Endodermal cell (in vitro differentiated cells): ENCODE measurements at regions not wholly inside any gene's neighbourhood (a gene's known extent, or its start where the extent isn't known, plus 50 kb on each side); places are given as distances from the start of the nearest gene placed in this dataset.

Experiments used
- DNase-seq: peaks from one replicate; pipeline ENCODE4 v3.0.0-alpha.2; 2017
- H3K27ac ChIP-seq: 2 replicates; pipeline ENCODE4 v1.5.1; 2013; ENCODE audit warnings: mild to moderate bottlenecking, low read depth, low read length, moderate library complexity
- H3K27me3 ChIP-seq: 2 replicates; pipeline ENCODE4 v1.6.1; 2013; ENCODE audit warnings: mild to moderate bottlenecking, low read length, moderate library complexity; ENCODE audit not compliant: insufficient read depth, control insufficient read depth, poor library complexity, severe bottlenecking
- H3K36me3 ChIP-seq: 2 replicates; pipeline ENCODE4 v1.7.0; 2013; ENCODE audit warnings: mild to moderate bottlenecking, low read length, moderate library complexity; ENCODE audit not compliant: control insufficient read depth, insufficient read depth
- H3K4me1 ChIP-seq: one replicate; pipeline ENCODE4 v1.7.0; 2013; ENCODE audit warnings: low read length; ENCODE audit not compliant: control insufficient read depth, insufficient read depth
- H3K4me3 ChIP-seq: 2 replicates; pipeline ENCODE4 v1.5.1; 2013; ENCODE audit warnings: mild to moderate bottlenecking, low read length, moderate library complexity
- H3K9ac ChIP-seq: 2 replicates; pipeline ENCODE4 v1.6.1; 2013; ENCODE audit warnings: mild to moderate bottlenecking, low read length, moderate library complexity; ENCODE audit not compliant: poor library complexity, severe bottlenecking; ENCODE audit errors: extremely low read depth
- H3K9me3 ChIP-seq: 2 replicates; pipeline ENCODE4 v1.6.1; 2013; ENCODE audit warnings: mild to moderate bottlenecking, low read length, moderate library complexity; ENCODE audit not compliant: control insufficient read depth
- H3K27ac Mint-ChIP-seq: 2 replicates; pipeline ENCODE4 v1.8.0; 2020; ENCODE audit warnings: mixed read lengths
- H3K27me3 Mint-ChIP-seq: 2 replicates; pipeline ENCODE4 v1.8.0; 2021; ENCODE audit warnings: mild to moderate bottlenecking, mixed read lengths; ENCODE audit not compliant: insufficient read depth
- H3K36me3 Mint-ChIP-seq: 2 replicates; pipeline ENCODE4 v1.8.0; 2020; ENCODE audit warnings: low read depth, mixed read lengths
- H3K4me1 Mint-ChIP-seq: 2 replicates; pipeline ENCODE4 v1.8.0; 2020; ENCODE audit warnings: mixed read lengths
- H3K4me3 Mint-ChIP-seq: 2 replicates; pipeline ENCODE4 v1.8.0; 2020; ENCODE audit warnings: mild to moderate bottlenecking, moderate library complexity, mixed read lengths
- H3K9me3 Mint-ChIP-seq: 2 replicates; pipeline ENCODE4 v1.8.0; 2020; ENCODE audit warnings: mild to moderate bottlenecking, mixed read lengths
- CTCF ChIP-seq: fragments of 200-600 bp; sonication (generic); conservative IDR thresholded peaks from 2 replicates; pipeline ENCODE4 v1.5.0; 2021; ENCODE audit warnings: antibody characterized with exemption, mild to moderate bottlenecking
- WGBS, 2 experiments: methylation state at CpG; one replicate each; pipeline versions ENCODE4 v1.1.5 to v1.1.7; 2013; ENCODE audit warnings: missing lambda C conversion rate in 2 of 2, mixed read lengths in 1 of 2; ENCODE audit not compliant: insufficient coverage in 1 of 2, insufficient read length in 1 of 2; 5-methylcytosine and 5-hydroxymethylcytosine counted together

- TF ChIP-seq CTCF: no peak
- Mint-ChIP-seq H3K4me1 (no peaks in the 10 kb centered on the region), H3K36me3 (no peaks in the 10 kb centered on the region), H3K9me3 (peaks cover 17% of the 10 kb centered on the region), H3K27ac (no peak overlapping the region), H3K4me3 (no peak overlapping the region), H3K27me3 (peaks cover 3% of the 10 kb centered on the region)
- Histone ChIP-seq H3K27me3 (no peaks in the 10 kb centered on the region), H3K4me3 (no peak overlapping the region), H3K9me3 (peaks cover 11% of the 10 kb centered on the region), H3K36me3 (no peaks in the 10 kb centered on the region), H3K9ac (no peak overlapping the region), H3K27ac (no peak overlapping the region), H3K4me1 (no peaks in the 10 kb centered on the region)
- peak; percentile 30 for DNase-seq
- 91 to 96% methylated on average over 17 to 21 of the region's 21 CpGs for WGBS, 2 experiments
Observed at GRCh38 chr5:1744393-1745122, 55.1 kb downstream of the MRPL36 start.

- DNase-seq: no peak
Observed at GRCh38 chr5:1743769-1744085, 55.9 kb downstream of the MRPL36 start.

GRCh38 chr5:1743061-1743768 is 56.4 kb downstream of the MRPL36 start:
- H3K9me3 ChIP-seq: peaks cover 11% of the 10 kb centered on the region
- TF ChIP-seq CTCF: no peak
- H3K9ac ChIP-seq: no peak overlapping the region
- H3K27me3 ChIP-seq: no peaks in the 10 kb centered on the region
- Mint-ChIP-seq H3K4me3 (no peak overlapping the region), H3K27ac (no peak overlapping the region), H3K4me1 (no peaks in the 10 kb centered on the region), H3K9me3 (peaks cover 23% of the 10 kb centered on the region), H3K36me3 (no peaks in the 10 kb centered on the region), H3K27me3 (peaks cover 3% of the 10 kb centered on the region)
- H3K36me3 ChIP-seq: no peaks in the 10 kb centered on the region
- H3K4me1 ChIP-seq: no peaks in the 10 kb centered on the region
- H3K27ac ChIP-seq: no peak overlapping the region
- H3K4me3 ChIP-seq: no peak overlapping the region
- DNase-seq: peak; percentile 20
- WGBS, 2 experiments: 84 to 89% methylated on average over 5 of the region's 5 CpGs

More at GRCh38 chr5:1743769-1744085, 55.9 kb downstream of the MRPL36 start:
- no peak overlapping the region for H3K4me3 Mint-ChIP-seq
- H3K27me3 Mint-ChIP-seq: peaks cover 3% of the 10 kb centered on the region
- no peak overlapping the region for H3K9ac ChIP-seq
- peaks cover 23% of the 10 kb centered on the region for H3K9me3 Mint-ChIP-seq
- no peak overlapping the region for H3K4me3 ChIP-seq
- no peak overlapping the region for H3K27ac Mint-ChIP-seq
- H3K36me3 ChIP-seq: no peaks in the 10 kb centered on the region
- no peaks in the 10 kb centered on the region for H3K4me1 ChIP-seq
- H3K27me3 ChIP-seq: no peaks in the 10 kb centered on the region
- H3K4me1 Mint-ChIP-seq: no peaks in the 10 kb centered on the region
- TF ChIP-seq CTCF: no peak
- no peaks in the 10 kb centered on the region for H3K36me3 Mint-ChIP-seq
- H3K9me3 ChIP-seq: peaks cover 11% of the 10 kb centered on the region
- 85 to 97% methylated on average over 4 to 5 of the region's 5 CpGs for WGBS, 2 experiments
- H3K27ac ChIP-seq: no peak overlapping the region
